CD4-positive, alpha-beta memory T cell (primary cell): ENCODE measurements at regions not wholly inside any gene's neighbourhood (a gene's known extent, or its start where the extent isn't known, plus 50 kb on each side); places are given as distances from the start of the nearest gene placed in this dataset.

ENCODE experiments used
- CTCF ChIA-PET: fragments of 350-600 bp; sonication (Branson Sonifier 250); formaldehyde crosslinking; loops from one replicate; lab custom pipeline; 2021; ENCODE audit warnings: inconsistent platforms; ENCODE audit not compliant: partially characterized antibody; lab: Charles Lee
- POLR2A ChIA-PET: fragments of 350-600 bp; sonication (Branson Sonifier 250); formaldehyde crosslinking; loops from one replicate; lab custom pipeline; 2021; ENCODE audit not compliant: partially characterized antibody; lab: Charles Lee
- DNase-seq, 5 donors: peaks; one replicate each; pipeline versions ENCODE4 v3.0.0 to v3.0.0-alpha.2; 2020 to 2022; ENCODE audit warnings: mixed read lengths in 1 of 5
- H3K27ac ChIP-seq: one replicate; pipeline ENCODE4 v1.7.0; 2013; ENCODE audit warnings: low read depth, low read length
- H3K27me3 ChIP-seq: 2 replicates; pipeline ENCODE4 v1.7.0; 2013; ENCODE audit warnings: mild to moderate bottlenecking, low read length, moderate library complexity; ENCODE audit not compliant: insufficient read depth
- H3K36me3 ChIP-seq: 2 replicates; pipeline ENCODE4 v1.7.0; 2013; ENCODE audit warnings: mild to moderate bottlenecking, low read length, moderate library complexity; ENCODE audit not compliant: insufficient read depth
- H3K4me1 ChIP-seq: 2 replicates; pipeline ENCODE4 v1.7.0; 2013; ENCODE audit warnings: mild to moderate bottlenecking, low read length, moderate library complexity; ENCODE audit not compliant: insufficient read depth
- H3K4me3 ChIP-seq, 2 donors: one replicate each; pipeline ENCODE4 v1.7.0; 2013; ENCODE audit warnings: low read length in 2 of 2, mild to moderate bottlenecking in 1 of 2
- H3K9me3 ChIP-seq, 2 donors: one replicate each; pipeline ENCODE4 v1.7.0; 2013; ENCODE audit warnings: low read length in 2 of 2, control low read depth in 1 of 2; ENCODE audit not compliant: control insufficient read depth in 1 of 2
- H3K27ac Mint-ChIP-seq, 7 donors: one replicate each; pipeline ENCODE4 v1.8.0; 2020 to 2021; ENCODE audit warnings: mixed read lengths in 7 of 7, mild to moderate bottlenecking in 6 of 7, inconsistent platforms in 3 of 7, moderate library complexity in 3 of 7
- H3K27me3 Mint-ChIP-seq, 2 donors: one replicate each; pipeline ENCODE4 v1.8.0; 2020 to 2021; ENCODE audit warnings: mixed read lengths in 2 of 2
- H3K36me3 Mint-ChIP-seq, 2 donors: one replicate each; pipeline ENCODE4 v1.8.0; 2020 to 2021; ENCODE audit warnings: mixed read lengths in 2 of 2, inconsistent platforms in 1 of 2, mild to moderate bottlenecking in 1 of 2
- H3K4me1 Mint-ChIP-seq, 4 donors: one replicate each; pipeline ENCODE4 v1.8.0; 2020 to 2021; ENCODE audit warnings: mixed read lengths in 4 of 4, mild to moderate bottlenecking in 1 of 4
- H3K4me3 Mint-ChIP-seq, 8 donors: one replicate each; pipeline ENCODE4 v1.8.0; 2020 to 2021; ENCODE audit warnings: mixed read lengths in 8 of 8, mild to moderate bottlenecking in 7 of 8, moderate library complexity in 6 of 8, inconsistent platforms in 3 of 8
- H3K9me3 Mint-ChIP-seq, 8 donors: one replicate each; pipeline ENCODE4 v1.8.0; 2020 to 2021; ENCODE audit warnings: mixed read lengths in 8 of 8, mild to moderate bottlenecking in 5 of 8, inconsistent platforms in 3 of 8, moderate library complexity in 1 of 8
- intact Hi-C: fragments of 100-400 bp; cut with micrococcal nuclease; formaldehyde crosslinking; loops from one replicate; pipeline ENCODE4 v1.15.1; 2023

DNA sequence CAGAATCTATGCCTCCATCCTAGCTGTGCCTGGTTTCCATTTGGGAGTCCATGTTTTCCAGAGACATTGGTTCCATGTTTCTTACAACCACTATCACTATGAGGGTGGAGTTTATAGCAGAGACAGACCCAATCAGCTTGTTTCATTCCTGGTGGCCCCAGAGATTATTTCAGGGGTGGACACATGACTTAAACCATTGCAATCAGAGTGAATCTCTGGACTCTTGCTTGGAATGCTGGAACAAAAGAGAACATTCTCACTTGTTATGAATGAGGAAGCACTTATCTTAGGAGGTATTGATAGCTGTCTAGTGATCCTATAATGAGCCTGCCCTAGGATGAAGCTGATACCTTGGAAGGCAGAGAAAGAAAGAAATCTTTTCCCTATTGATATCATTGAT lies 250.3 kb downstream of the ATG4C start:
- intact Hi-C loops: no loop called here
- Histone ChIP-seq H3K36me3 (no peaks in the 10 kb centered on the region), H3K9me3 (no peaks in the 10 kb centered on the region), H3K27me3 (no peaks in the 10 kb centered on the region), H3K27ac (no peak overlapping the region), H3K4me3 (no peak overlapping the region), H3K4me1 (no peaks in the 10 kb centered on the region)
- no peak overlapping the region for H3K27ac Mint-ChIP-seq
- POLR2A ChIA-PET: no interaction called here
- H3K4me1 Mint-ChIP-seq: no peaks in the 10 kb centered on the region
- H3K36me3 Mint-ChIP-seq: no peaks in the 10 kb centered on the region
- no peak overlapping the region for H3K4me3 Mint-ChIP-seq
- DNase-seq: no peak
- peaks cover 0 to 2% of the 10 kb centered on the region in 2 donors for H3K27me3 Mint-ChIP-seq
- CTCF ChIA-PET: no interaction called here
- peaks cover 0 to 4% (median 0%) of the 10 kb centered on the region in 8 donors for H3K9me3 Mint-ChIP-seq

DNA sequence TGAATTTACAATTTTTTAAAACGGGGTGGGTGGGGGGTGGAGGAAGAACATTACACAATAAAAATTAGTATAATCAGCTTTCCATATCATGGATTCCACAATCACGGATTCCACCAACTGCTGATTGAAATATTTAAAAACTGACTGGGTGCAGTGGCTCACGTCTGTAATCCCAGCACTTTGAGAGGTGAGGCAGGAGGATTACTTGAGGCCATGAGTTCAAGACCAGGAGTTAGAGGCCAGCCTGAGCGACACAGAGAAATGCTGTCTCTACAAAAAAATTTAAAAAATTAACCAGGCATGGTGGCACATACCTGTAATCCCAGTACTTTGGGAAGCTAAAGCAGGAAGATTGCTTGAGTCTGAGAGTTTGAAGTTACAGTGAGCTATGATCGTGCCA lies 254.7 kb downstream of the ATG4C start:
- no peaks in the 10 kb centered on the region for H3K27me3 ChIP-seq
- H3K4me1 ChIP-seq: no peaks in the 10 kb centered on the region
- no peak for DNase-seq
- Mint-ChIP-seq H3K4me1 (no peaks in the 10 kb centered on the region), H3K9me3 (peaks cover 0 to 5% (median 0%) of the 10 kb centered on the region in 8 donors), H3K27me3 (peaks cover 0 to 1% of the 10 kb centered on the region in 2 donors), H3K4me3 (no peak overlapping the region), H3K36me3 (no peaks in the 10 kb centered on the region), H3K27ac (no peak overlapping the region)
- no peak overlapping the region for H3K4me3 ChIP-seq
- no peaks in the 10 kb centered on the region for H3K36me3 ChIP-seq
- intact Hi-C loops: no loop called here
- CTCF ChIA-PET: no interaction called here
- H3K27ac ChIP-seq: no peak overlapping the region
- no peaks in the 10 kb centered on the region for H3K9me3 ChIP-seq
- POLR2A ChIA-PET: no interaction called here

DNA sequence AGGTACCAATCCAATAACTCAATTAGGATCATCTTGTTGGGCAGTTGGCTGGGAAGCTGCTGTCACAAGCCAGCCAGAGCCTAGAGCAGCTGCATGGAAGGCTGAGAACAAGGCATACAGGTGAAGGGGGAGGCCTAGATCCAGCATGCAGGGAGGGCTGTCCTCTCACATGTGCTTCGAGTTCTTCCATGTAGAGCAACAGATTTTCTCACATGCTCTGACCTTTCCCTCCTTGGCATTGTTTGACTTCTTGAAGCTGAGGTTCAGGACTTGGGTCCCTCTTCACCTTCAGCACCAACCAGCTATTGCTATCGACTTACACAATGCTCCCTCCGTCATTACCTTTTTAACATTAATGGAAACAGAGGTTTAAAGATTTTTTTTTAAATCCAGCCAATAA lies 257.7 kb downstream of the ATG4C start:
- Mint-ChIP-seq H3K27ac (no peak overlapping the region), H3K4me1 (no peaks in the 10 kb centered on the region), H3K9me3 (peaks cover 0 to 5% (median 0%) of the 10 kb centered on the region in 8 donors), H3K36me3 (no peaks in the 10 kb centered on the region), H3K27me3 (peaks cover under 1 to 2% of the 10 kb centered on the region in 2 donors), H3K4me3 (no peak overlapping the region)
- ChIA-PET POLR2A (no interaction called here), CTCF (no interaction called here)
- DNase-seq: no peak
- Histone ChIP-seq H3K36me3 (no peaks in the 10 kb centered on the region), H3K27me3 (no peaks in the 10 kb centered on the region), H3K4me3 (no peak overlapping the region), H3K9me3 (no peaks in the 10 kb centered on the region), H3K27ac (no peak overlapping the region), H3K4me1 (no peaks in the 10 kb centered on the region)
- intact Hi-C loops: no loop called here

DNA sequence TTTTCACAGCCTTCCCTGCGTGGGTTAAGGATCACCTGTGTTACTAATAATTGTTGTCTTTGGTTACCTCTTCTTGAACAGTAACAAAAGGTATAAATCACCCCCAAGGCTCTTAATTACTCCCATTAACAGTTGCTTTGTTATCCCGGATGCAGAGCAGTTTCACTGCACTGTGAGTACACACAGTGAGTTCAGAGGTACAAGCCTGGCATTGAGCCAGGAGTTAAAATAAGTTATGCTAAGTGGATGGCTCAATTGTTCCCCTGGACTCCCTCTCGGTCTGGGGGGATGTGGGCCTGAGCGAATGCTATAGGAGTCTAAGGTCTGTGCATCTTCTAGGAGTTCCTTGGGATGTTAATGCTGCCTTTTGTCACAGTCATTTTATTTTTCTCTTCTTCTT lies 258.3 kb downstream of the ATG4C start:
- POLR2A ChIA-PET: no interaction called here

DNA sequence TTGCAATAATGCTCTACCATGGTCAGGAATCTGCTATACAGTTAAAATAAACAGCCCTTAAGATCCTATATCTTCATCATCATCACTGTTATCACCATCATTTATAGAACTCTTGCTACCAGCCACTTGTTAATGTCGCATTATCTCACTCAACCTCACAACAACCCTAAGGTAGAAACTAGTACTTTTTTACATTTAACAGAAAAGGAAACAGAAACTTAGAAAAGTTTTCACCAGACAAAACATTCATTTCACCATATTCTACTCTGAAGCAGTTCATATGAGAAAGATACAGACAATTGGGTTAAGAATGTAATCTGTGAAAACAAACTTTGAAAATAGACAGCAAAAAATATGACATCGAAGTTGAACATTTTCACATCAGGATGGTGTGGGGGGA lies 262.6 kb downstream of the ATG4C start:
- no peak overlapping the region for H3K27ac ChIP-seq
- Mint-ChIP-seq H3K4me1 (no peaks in the 10 kb centered on the region), H3K9me3 (peaks cover 0 to 2% (median 0%) of the 10 kb centered on the region in 8 donors), H3K4me3 (no peak overlapping the region), H3K36me3 (no peaks in the 10 kb centered on the region), H3K27me3 (peaks cover 0 to 4% of the 10 kb centered on the region in 2 donors), H3K27ac (no peak overlapping the region)
- DNase-seq: no peak
- H3K4me3 ChIP-seq: no peak overlapping the region
- no peaks in the 10 kb centered on the region for H3K27me3 ChIP-seq
- no peaks in the 10 kb centered on the region for H3K36me3 ChIP-seq
- intact Hi-C loops: no loop called here
- no peaks in the 10 kb centered on the region for H3K4me1 ChIP-seq
- no peaks in the 10 kb centered on the region for H3K9me3 ChIP-seq
- CTCF ChIA-PET: no interaction called here
- POLR2A ChIA-PET: no interaction called here

More for the DNA sequence above, 258.3 kb downstream of the ATG4C start:
- no peaks in the 10 kb centered on the region for H3K36me3 Mint-ChIP-seq
- Histone ChIP-seq H3K4me3 (no peak overlapping the region), H3K9me3 (no peaks in the 10 kb centered on the region), H3K27me3 (no peaks in the 10 kb centered on the region), H3K36me3 (no peaks in the 10 kb centered on the region), H3K4me1 (no peaks in the 10 kb centered on the region), H3K27ac (no peak overlapping the region)
- H3K4me3 Mint-ChIP-seq: no peak overlapping the region
- CTCF ChIA-PET: no interaction called here
- H3K4me1 Mint-ChIP-seq: no peaks in the 10 kb centered on the region
- no peak for DNase-seq
- intact Hi-C loops: no loop called here
- H3K27ac Mint-ChIP-seq: peak overlapping the region in 2 of 7 donors; percentile 6 to 58
- H3K27me3 Mint-ChIP-seq: peaks cover 0 to 2% of the 10 kb centered on the region in 2 donors
- H3K9me3 Mint-ChIP-seq: peaks cover 0 to 5% (median 0%) of the 10 kb centered on the region in 8 donors

DNA sequence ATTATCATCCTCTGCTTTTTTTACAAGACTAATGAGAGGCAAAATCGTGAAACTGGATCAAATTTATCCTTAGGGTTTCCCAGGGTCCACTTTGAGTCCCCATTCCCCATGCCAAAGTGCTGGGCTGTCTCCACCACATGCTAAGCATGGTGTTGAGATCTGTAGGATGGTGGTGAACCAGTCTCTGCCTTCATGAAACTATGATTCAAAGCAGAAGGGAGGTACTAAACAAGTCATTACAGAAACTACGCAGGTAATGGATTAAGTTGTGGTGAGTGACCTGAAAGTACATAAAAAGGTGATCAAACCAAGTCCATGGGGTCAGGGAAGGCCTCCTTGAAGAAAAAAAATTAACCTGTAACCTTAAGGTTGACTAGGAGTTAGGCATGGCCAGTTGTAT lies 265.2 kb downstream of the ATG4C start:
- Histone ChIP-seq H3K9me3 (no peaks in the 10 kb centered on the region), H3K27ac (no peak overlapping the region), H3K4me1 (no peaks in the 10 kb centered on the region), H3K36me3 (no peaks in the 10 kb centered on the region), H3K27me3 (no peaks in the 10 kb centered on the region), H3K4me3 (no peak overlapping the region)
- Mint-ChIP-seq H3K36me3 (no peaks in the 10 kb centered on the region), H3K27me3 (peaks cover 0 to 4% of the 10 kb centered on the region in 2 donors), H3K4me3 (no peak overlapping the region), H3K4me1 (no peaks in the 10 kb centered on the region), H3K27ac (no peak overlapping the region), H3K9me3 (peaks cover 0 to 2% (median 0%) of the 10 kb centered on the region in 8 donors)
- ChIA-PET CTCF (no interaction called here), POLR2A (no interaction called here)
- intact Hi-C loops: no loop called here
- no peak for DNase-seq

DNA sequence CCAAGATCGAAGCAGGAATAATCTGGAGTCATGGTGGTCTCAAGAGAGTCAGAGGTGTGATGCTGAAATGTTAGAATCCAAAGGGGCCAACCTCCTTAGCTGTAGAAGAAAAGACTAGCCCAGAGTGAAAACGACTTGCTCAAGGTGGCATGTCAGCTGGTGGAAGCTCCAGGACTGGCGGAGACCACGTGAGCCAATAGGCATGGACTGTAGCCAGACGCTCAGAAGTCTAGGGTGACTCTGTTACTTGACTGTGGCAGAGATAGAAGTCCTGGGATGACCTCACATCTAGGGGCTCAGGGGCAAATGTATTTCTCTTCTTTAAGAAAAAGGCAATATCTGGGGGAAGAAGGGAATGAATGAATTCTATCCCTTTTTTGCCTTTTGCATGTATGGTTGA lies 267.4 kb downstream of the ATG4C start:
- H3K9me3 ChIP-seq: no peaks in the 10 kb centered on the region
- Mint-ChIP-seq H3K36me3 (no peaks in the 10 kb centered on the region), H3K9me3 (peaks cover 0 to 5% (median 0%) of the 10 kb centered on the region in 8 donors), H3K4me1 (no peaks in the 10 kb centered on the region), H3K4me3 (no peak overlapping the region), H3K27me3 (peaks cover 2 to 6% of the 10 kb centered on the region in 2 donors), H3K27ac (no peak overlapping the region)
- intact Hi-C loops: no loop called here
- H3K27ac ChIP-seq: no peak overlapping the region
- no peaks in the 10 kb centered on the region for H3K27me3 ChIP-seq
- ChIA-PET CTCF (no interaction called here), POLR2A (no interaction called here)
- DNase-seq: no peak
- H3K4me3 ChIP-seq: no peak overlapping the region
- no peaks in the 10 kb centered on the region for H3K4me1 ChIP-seq
- H3K36me3 ChIP-seq: no peaks in the 10 kb centered on the region

DNA sequence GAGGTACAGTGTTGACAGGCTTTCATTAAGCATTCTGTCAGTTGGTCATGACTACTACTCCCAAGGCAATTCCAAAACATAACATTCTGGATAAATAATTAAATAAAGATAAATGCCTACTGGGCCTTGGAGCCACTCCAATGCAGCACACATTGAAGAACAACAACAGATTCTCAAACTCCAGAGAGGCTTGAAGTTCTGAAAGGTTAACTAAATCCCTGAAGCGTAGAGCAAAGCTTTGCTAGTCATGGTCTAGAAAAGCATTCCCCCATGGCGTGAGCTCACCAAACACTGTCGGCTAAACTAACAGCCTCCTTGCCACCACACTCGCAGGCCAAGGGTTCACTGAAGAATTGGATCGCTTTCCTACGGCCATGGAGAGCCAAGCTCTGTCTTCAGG lies 268.0 kb downstream of the ATG4C start:
- peaks cover 2 to 6% of the 10 kb centered on the region in 2 donors for H3K27me3 Mint-ChIP-seq
- CTCF ChIA-PET: no interaction called here
- DNase-seq: no peak
- Histone ChIP-seq H3K9me3 (no peaks in the 10 kb centered on the region), H3K4me1 (no peaks in the 10 kb centered on the region), H3K36me3 (no peaks in the 10 kb centered on the region), H3K4me3 (no peak overlapping the region), H3K27ac (no peak overlapping the region), H3K27me3 (no peaks in the 10 kb centered on the region)
- no peaks in the 10 kb centered on the region for H3K4me1 Mint-ChIP-seq
- H3K27ac Mint-ChIP-seq: no peak overlapping the region
- no peak overlapping the region for H3K4me3 Mint-ChIP-seq
- intact Hi-C loops: no loop called here
- peaks cover 0 to 5% (median 0%) of the 10 kb centered on the region in 8 donors for H3K9me3 Mint-ChIP-seq
- POLR2A ChIA-PET: no interaction called here
- H3K36me3 Mint-ChIP-seq: no peaks in the 10 kb centered on the region
